Upper lobe of left lung (tissue), 6 donors: ENCODE measurements at regions not wholly inside any gene's neighbourhood (a gene's known extent, or its start where the extent isn't known, plus 50 kb on each side); places are given as distances from the start of the nearest gene placed in this dataset.

Experiments used
- ATAC-seq, 2 donors: fragments of 200-7000 bp; cut with Tn5 transposase; one replicate each; pipeline ENCODE4 v1.9.1; 2022; ENCODE audit warnings: mild to moderate bottlenecking in 2 of 2, moderate library complexity in 2 of 2; ENCODE audit not compliant: low FRiP score in 2 of 2
- DNase-seq, 2 donors: peaks; one replicate each; pipeline ENCODE4 v3.0.0-alpha.2; 2019 to 2020
- H3K27ac ChIP-seq, 4 donors: fragments of 200-600 bp; sonication (generic); one replicate each; pipeline ENCODE4 v1.5.1; 2016 to 2019
- H3K27me3 ChIP-seq, 4 donors: fragments of 200-600 bp; sonication (generic); one replicate each; pipeline ENCODE4 v1.5.1; 2017 to 2019
- H3K36me3 ChIP-seq, 4 donors: fragments of 200-600 bp; sonication (generic); one replicate each; pipeline ENCODE4 v1.5.1; 2016 to 2019
- H3K4me1 ChIP-seq, 4 donors: fragments of 200-600 bp; sonication (generic); one replicate each; pipeline ENCODE4 v1.5.1; 2018 to 2019
- H3K4me3 ChIP-seq, 4 donors: fragments of 200-600 bp; sonication (generic); one replicate each; pipeline ENCODE4 v1.5.1; 2017 to 2019; ENCODE audit warnings: mild to moderate bottlenecking in 2 of 4, moderate library complexity in 1 of 4
- H3K9me3 ChIP-seq, 4 donors: fragments of 200-600 bp; sonication (generic); one replicate each; pipeline ENCODE4 v1.5.1; 2018 to 2019
- EP300 ChIP-seq, 4 donors: sonication (generic); formaldehyde crosslinking; IDR thresholded peaks; one replicate each; pipeline ENCODE4 v1.5.1; 2017; ENCODE audit warnings: antibody characterized with exemption in 4 of 4, control low read depth in 2 of 4
- POLR2A ChIP-seq, 4 donors: fragments of 450-650 bp; IDR thresholded peaks; one replicate each; pipeline ENCODE4 v1.5.1; 2016 to 2017; ENCODE audit warnings: antibody characterized with exemption in 4 of 4, mild to moderate bottlenecking in 2 of 4
- POLR2AphosphoS5 ChIP-seq, 2 donors: sonication (generic); formaldehyde crosslinking; IDR thresholded peaks; one replicate each; pipeline ENCODE4 v1.5.1; 2017; ENCODE audit warnings: antibody characterized with exemption in 2 of 2
- WGBS, 2 donors: methylation state at CpG; one replicate each; pipeline ENCODE4 v1.1.5; 2017 to 2018; 5-methylcytosine and 5-hydroxymethylcytosine counted together
- TF ChIP-seq, protein P1 (sequence below), 6 experiments: fragments of 450-650 bp in 4 of 6; fragments of 200-600 bp in 2 of 6; sonication (generic) in 2 of 6; IDR thresholded peaks; one replicate each; pipeline ENCODE4 v1.5.1; 2016 to 2019; ENCODE audit warnings: antibody characterized with exemption in 6 of 6
- donor health status: DM: no; HTN: no; CAD: no; lungs with moderate emphysema.
- donor health status: DM: no; HTN: yes; CAD: no; lungs with severe emphysema.

DNA sequence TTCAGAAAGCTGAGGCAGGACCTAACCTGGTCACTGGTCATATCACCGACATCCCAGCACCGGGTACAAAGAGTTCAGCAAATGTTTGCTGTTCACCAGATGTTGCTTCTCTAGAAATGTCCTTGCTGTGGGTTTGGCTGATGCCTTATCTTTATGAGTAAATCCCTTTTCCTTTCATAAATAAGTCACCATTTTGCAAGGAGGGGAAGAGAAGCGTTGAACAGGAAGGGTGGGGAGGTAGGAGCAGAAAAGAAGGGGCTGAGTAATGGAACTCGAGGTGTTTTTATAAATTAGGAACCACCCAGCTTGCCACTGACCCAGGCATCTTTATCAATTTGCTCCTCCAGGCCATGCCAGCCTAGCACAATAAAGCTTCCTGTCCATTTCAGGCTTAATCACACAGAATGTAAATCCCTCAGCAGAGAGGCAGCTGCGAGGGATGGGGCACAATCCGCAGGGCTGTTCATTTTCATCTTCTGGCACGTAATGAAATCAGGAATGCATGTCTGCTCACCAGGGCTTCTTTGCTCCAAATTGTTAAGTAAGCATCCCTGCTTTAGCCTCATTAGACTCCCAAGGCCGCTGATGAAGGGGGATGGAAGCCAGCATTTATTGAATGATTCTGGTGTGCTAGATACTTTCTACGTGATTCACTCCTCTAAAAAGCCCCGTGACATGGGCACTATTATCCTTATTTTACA lies 371.9 kb upstream of the CHD6 start:
- no peaks in the 10 kb centered on the region for H3K27me3 ChIP-seq
- no peaks in the 10 kb centered on the region for H3K36me3 ChIP-seq
- H3K9me3 ChIP-seq, result no peaks in the 10 kb centered on the region
- no peak overlapping the region for H3K4me3 ChIP-seq
- no peak overlapping the region for H3K27ac ChIP-seq
- no peaks in the 10 kb centered on the region for H3K4me1 ChIP-seq
- WGBS, 2 donors, result 44 to 54% methylated on average over 9 to 10 of the region's 10 CpGs
- DNase-seq (no peak), ATAC-seq (no peak)
- TF ChIP-seq POLR2AphosphoS5 (IDR thresholded peaks at IDR 0.05), result no peak
- TF ChIP-seq, protein P1, sequence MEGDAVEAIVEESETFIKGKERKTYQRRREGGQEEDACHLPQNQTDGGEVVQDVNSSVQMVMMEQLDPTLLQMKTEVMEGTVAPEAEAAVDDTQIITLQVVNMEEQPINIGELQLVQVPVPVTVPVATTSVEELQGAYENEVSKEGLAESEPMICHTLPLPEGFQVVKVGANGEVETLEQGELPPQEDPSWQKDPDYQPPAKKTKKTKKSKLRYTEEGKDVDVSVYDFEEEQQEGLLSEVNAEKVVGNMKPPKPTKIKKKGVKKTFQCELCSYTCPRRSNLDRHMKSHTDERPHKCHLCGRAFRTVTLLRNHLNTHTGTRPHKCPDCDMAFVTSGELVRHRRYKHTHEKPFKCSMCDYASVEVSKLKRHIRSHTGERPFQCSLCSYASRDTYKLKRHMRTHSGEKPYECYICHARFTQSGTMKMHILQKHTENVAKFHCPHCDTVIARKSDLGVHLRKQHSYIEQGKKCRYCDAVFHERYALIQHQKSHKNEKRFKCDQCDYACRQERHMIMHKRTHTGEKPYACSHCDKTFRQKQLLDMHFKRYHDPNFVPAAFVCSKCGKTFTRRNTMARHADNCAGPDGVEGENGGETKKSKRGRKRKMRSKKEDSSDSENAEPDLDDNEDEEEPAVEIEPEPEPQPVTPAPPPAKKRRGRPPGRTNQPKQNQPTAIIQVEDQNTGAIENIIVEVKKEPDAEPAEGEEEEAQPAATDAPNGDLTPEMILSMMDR (IDR thresholded peaks at IDR 0.05), result no peak
- no peak for TF ChIP-seq EP300 (IDR thresholded peaks at IDR 0.05)
- TF ChIP-seq POLR2A (IDR thresholded peaks at IDR 0.05), result no peak

DNA sequence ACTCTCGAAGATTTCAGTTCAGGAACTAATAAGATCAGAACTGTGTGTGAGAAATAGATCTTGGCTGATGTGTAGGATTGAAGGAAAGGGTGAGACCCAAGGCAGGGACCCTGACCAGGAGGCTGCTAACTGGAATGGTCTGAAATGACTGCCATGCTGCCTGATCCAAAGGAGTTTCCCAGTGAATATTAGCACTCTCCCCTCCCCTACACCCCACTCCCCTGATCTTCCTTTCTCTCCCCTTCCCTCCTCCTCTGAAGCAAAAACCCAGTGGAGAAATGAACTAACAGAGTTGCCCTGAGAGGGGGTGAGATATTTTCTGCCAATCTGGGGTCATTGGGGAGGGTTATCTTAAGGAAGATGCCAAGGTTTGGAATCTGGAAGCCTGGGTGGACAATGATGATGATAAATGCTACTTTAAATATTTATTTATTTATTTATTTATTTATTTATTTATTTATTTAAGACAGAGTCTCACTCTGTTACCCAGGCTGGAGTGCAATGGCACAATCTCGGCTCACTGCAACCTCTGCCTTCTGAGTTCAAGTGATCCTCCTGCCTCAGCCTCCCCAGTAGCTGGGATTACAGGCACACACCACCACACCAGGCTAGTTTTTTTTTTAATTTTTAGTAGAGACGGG lies 371.0 kb upstream of the CHD6 start:
- H3K4me1 ChIP-seq, result no peaks in the 10 kb centered on the region
- no peak overlapping the region for H3K4me3 ChIP-seq
- no peak for ATAC-seq
- H3K27me3 ChIP-seq, result no peaks in the 10 kb centered on the region
- no peaks in the 10 kb centered on the region for H3K36me3 ChIP-seq
- WGBS, 2 donors, result 74 to 75% methylated on average over 3 of the region's 3 CpGs
- no peak overlapping the region for H3K27ac ChIP-seq
- TF ChIP-seq, protein P1 (IDR thresholded peaks at IDR 0.05), result no peak
- TF ChIP-seq POLR2AphosphoS5 (IDR thresholded peaks at IDR 0.05) (no peak), EP300 (IDR thresholded peaks at IDR 0.05) (no peak), POLR2A (IDR thresholded peaks at IDR 0.05) (no peak)
- no peak for DNase-seq
- H3K9me3 ChIP-seq, result no peaks in the 10 kb centered on the region

DNA sequence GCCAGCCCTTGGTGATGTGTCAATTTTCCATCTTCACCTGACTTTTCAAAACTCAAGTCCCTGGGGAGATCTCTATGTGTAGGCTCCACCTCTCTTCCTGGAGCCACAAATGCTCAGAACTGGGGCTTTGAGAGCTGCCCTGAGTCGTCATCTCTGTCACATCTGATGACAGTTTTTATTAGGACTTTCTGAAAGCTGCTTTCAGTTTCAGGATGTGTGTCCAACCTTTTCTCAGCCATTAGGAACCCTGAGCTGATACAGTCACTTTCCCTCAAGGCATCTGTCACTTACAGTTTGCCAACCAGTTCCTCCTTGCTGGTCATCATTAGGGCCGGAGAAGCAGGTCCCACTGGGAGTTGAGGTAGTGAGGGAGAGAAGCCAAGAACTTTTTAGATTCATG lies 365.9 kb upstream of the CHD6 start:
- Histone ChIP-seq H3K4me1 (no peaks in the 10 kb centered on the region), H3K4me3 (no peak overlapping the region), H3K36me3 (no peaks in the 10 kb centered on the region), H3K27me3 (no peaks in the 10 kb centered on the region), H3K27ac (no peak overlapping the region), H3K9me3 (no peaks in the 10 kb centered on the region)
- WGBS, 2 donors, result 78 to 92% methylated on average over 2 of the region's 2 CpGs
- ATAC-seq (no peak), DNase-seq (no peak)
- TF ChIP-seq POLR2AphosphoS5 (IDR thresholded peaks at IDR 0.05) (no peak), EP300 (IDR thresholded peaks at IDR 0.05) (no peak), POLR2A (IDR thresholded peaks at IDR 0.05) (no peak)
- TF ChIP-seq, protein P1 (IDR thresholded peaks at IDR 0.05), result no peak

DNA sequence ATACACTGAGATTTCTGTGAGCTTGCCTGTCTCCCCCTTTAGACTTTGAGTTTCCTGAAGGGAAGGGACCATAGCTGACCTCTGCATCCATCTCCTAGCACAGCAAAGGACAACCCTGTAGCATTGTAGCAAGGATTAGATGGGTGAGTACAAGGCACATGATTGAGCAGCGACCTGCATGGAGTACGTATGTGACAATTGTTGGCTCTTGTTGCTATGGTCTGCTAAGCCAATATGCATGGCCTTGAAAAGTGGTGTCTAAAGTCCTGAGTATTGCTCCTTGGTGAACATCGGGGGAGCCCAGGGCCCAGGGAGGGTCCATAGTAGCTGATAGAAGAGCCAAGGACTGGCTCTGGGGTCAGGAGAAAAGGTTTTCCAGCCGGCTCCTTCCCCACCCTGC lies 365.0 kb upstream of the CHD6 start:
- Histone ChIP-seq H3K27ac (no peak overlapping the region), H3K4me1 (no peaks in the 10 kb centered on the region), H3K9me3 (no peaks in the 10 kb centered on the region), H3K27me3 (no peaks in the 10 kb centered on the region), H3K4me3 (no peak overlapping the region), H3K36me3 (no peaks in the 10 kb centered on the region)
- TF ChIP-seq, protein P1 (IDR thresholded peaks at IDR 0.05), result no peak
- TF ChIP-seq POLR2A (IDR thresholded peaks at IDR 0.05) (no peak), POLR2AphosphoS5 (IDR thresholded peaks at IDR 0.05) (no peak), EP300 (IDR thresholded peaks at IDR 0.05) (no peak)
- ATAC-seq (no peak), DNase-seq (no peak)
- 70 to 91% methylated on average over 4 of the region's 4 CpGs for WGBS, 2 donors

DNA sequence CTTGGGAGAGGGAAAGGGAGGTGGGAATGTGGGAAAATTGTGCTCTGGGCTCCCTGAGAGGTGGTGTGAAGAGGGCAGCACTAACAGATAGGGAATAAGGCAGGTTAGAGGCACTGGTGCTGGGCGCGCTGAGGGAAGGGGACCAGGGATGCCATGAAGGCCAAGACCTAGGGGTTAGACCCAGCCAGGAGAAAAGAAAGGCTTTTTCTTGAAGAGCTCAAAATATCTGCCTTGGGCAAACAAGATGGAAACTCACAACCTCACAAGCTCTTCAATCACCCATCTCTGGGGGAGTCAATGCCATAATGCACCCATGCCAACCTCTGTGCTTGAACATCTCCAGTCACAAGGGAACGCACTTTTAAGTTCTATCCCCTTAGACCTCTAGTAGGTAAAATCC lies 363.6 kb upstream of the CHD6 start:
- no peak overlapping the region for H3K27ac ChIP-seq
- H3K4me3 ChIP-seq, result no peak overlapping the region
- TF ChIP-seq, protein P1 (IDR thresholded peaks at IDR 0.05), result no peak
- no peak for TF ChIP-seq POLR2A (IDR thresholded peaks at IDR 0.05)
- TF ChIP-seq EP300 (IDR thresholded peaks at IDR 0.05), result no peak
- TF ChIP-seq POLR2AphosphoS5 (IDR thresholded peaks at IDR 0.05), result no peak
- no peaks in the 10 kb centered on the region for H3K27me3 ChIP-seq
- no peaks in the 10 kb centered on the region for H3K4me1 ChIP-seq
- ATAC-seq (no peak), DNase-seq (no peak)
- WGBS, 2 donors, result 93 to 98% methylated on average over 3 of the region's 3 CpGs
- no peaks in the 10 kb centered on the region for H3K36me3 ChIP-seq
- no peaks in the 10 kb centered on the region for H3K9me3 ChIP-seq
